H1 (cell line): ENCODE measurements at regions not wholly inside any gene's neighbourhood (a gene's known extent, or its start where the extent isn't known, plus 50 kb on each side); places are given as distances from the start of the nearest gene placed in this dataset.

Experiments used
- CTCF ChIA-PET: fragments of 300-600 bp; sonication (Branson Sonifier 250); formaldehyde crosslinking; loops from one replicate; lab custom pipeline; 2021; ENCODE audit not compliant: partially characterized antibody; lab: Charles Lee
- POLR2A ChIA-PET: fragments of 300-600 bp; sonication (Branson Sonifier 250); formaldehyde crosslinking; loops from one replicate; lab custom pipeline; 2021; ENCODE audit warnings: inconsistent platforms; ENCODE audit not compliant: partially characterized antibody; lab: Charles Lee
- DNase-seq, 2 experiments: peaks; one replicate each; pipeline versions ENCODE4 v3.0.0 to v3.0.0-alpha.2; 2010 to 2022; ENCODE audit warnings: low spot score in 2 of 2, low read depth in 1 of 2, mixed read lengths in 1 of 2
- FAIRE-seq: peaks from 2 replicates; lab custom pipeline; 2011; peaks lifted over from hg19 to GRCh38; lab: Jason Lieb, UNC
- H2AFZ ChIP-seq: 2 replicates; pipeline ENCODE4 v1.8.1; 2012; ENCODE audit warnings: low read length, inconsistent platforms
- H2AK5ac ChIP-seq: 2 replicates; pipeline ENCODE4 v1.6.1; 2013; ENCODE audit warnings: low read depth, low read length
- H2BK120ac ChIP-seq: replicated peaks from 2 replicates; pipeline ENCODE3; 2013; ENCODE audit warnings: low read depth, low read length, inconsistent platforms
- H2BK12ac ChIP-seq: 2 replicates; pipeline ENCODE4 v1.6.1; 2013; ENCODE audit warnings: low read depth, low read length
- H2BK15ac ChIP-seq: 2 replicates; pipeline ENCODE4 v1.6.1; 2013; ENCODE audit warnings: low read length
- H2BK20ac ChIP-seq: 2 replicates; pipeline ENCODE4 v1.6.1; 2013; ENCODE audit warnings: low read length
- H2BK5ac ChIP-seq: 2 replicates; pipeline ENCODE4 v1.6.1; 2013; ENCODE audit warnings: low read depth, low read length
- H3K14ac ChIP-seq: 2 replicates; pipeline ENCODE4 v1.6.1; 2013; ENCODE audit warnings: inconsistent platforms; ENCODE audit not compliant: insufficient read length
- H3K18ac ChIP-seq: 2 replicates; pipeline ENCODE4 v1.6.1; 2013; ENCODE audit warnings: low read length; ENCODE audit errors: extremely low read depth
- H3K23ac ChIP-seq: 2 replicates; pipeline ENCODE4 v1.6.1; 2013; ENCODE audit warnings: inconsistent platforms; ENCODE audit not compliant: insufficient read length
- H3K23me2 ChIP-seq: 2 replicates; pipeline ENCODE4 v1.6.1; 2013; ENCODE audit warnings: low read depth, low read length
- H3K27ac ChIP-seq: 2 replicates; pipeline ENCODE4 v1.6.1; 2011; ENCODE audit warnings: low read depth, low read length, inconsistent platforms
- H3K27me3 ChIP-seq, 4 experiments: replicated peaks in 1 of 4; 1 replicate in 1 of 4; 2 replicates in 3 of 4; pipeline versions ENCODE4 v1.6.1 to v1.8.1; 2011 to 2013; ENCODE audit warnings: low read length in 3 of 4, mild to moderate bottlenecking in 3 of 4, inconsistent platforms in 2 of 4, mixed read lengths in 2 of 4, moderate library complexity in 1 of 4; ENCODE audit not compliant: control insufficient read depth in 3 of 4, insufficient read depth in 3 of 4; ENCODE audit errors: extremely low read depth in 1 of 4
- H3K36me3 ChIP-seq, 4 experiments: 2 replicates each; pipeline versions ENCODE4 v1.6.1 to v1.8.1; 2011 to 2013; ENCODE audit warnings: mild to moderate bottlenecking in 4 of 4, low read length in 3 of 4, moderate library complexity in 2 of 4, control low read depth in 1 of 4, inconsistent platforms in 1 of 4; ENCODE audit not compliant: insufficient read depth in 4 of 4, control insufficient read depth in 2 of 4
- H3K4ac ChIP-seq: replicated peaks from 2 replicates; pipeline ENCODE3; 2013; ENCODE audit warnings: low read length, low read depth, mixed read lengths, inconsistent platforms; ENCODE audit not compliant: insufficient read length
- H3K4me1 ChIP-seq, 4 experiments: replicated peaks in 1 of 4; 1 replicate in 1 of 4; 2 replicates in 3 of 4; pipeline versions ENCODE4 v1.6.1 to v1.8.1; 2011 to 2013; ENCODE audit warnings: low read length in 3 of 4, inconsistent platforms in 2 of 4, mixed read lengths in 1 of 4; ENCODE audit not compliant: insufficient read depth in 4 of 4, control insufficient read depth in 3 of 4
- H3K4me2 ChIP-seq, 2 experiments: 2 replicates each; pipeline versions ENCODE4 v1.6.1 to v1.8.1; 2011 to 2013; ENCODE audit warnings: low read depth in 2 of 2, low read length in 2 of 2, control low read depth in 1 of 2, inconsistent platforms in 1 of 2, mild to moderate bottlenecking in 1 of 2; ENCODE audit not compliant: insufficient read depth in 1 of 2
- H3K4me3 ChIP-seq, 4 experiments: fragments of 200-600, 300-600 bp in 1 of 4; sonication (generic), shearing (Covaris generic), sonication (Bioruptor Twin) in 1 of 4; 2 replicates each; pipeline versions ENCODE4 v1.5.1 to v1.8.1; 2011 to 2016; ENCODE audit warnings: low read length in 4 of 4, low read depth in 3 of 4, control low read depth in 2 of 4, inconsistent platforms in 2 of 4, mild to moderate bottlenecking in 2 of 4, mixed read lengths in 1 of 4, moderate library complexity in 1 of 4; ENCODE audit not compliant: insufficient read depth in 2 of 4; ENCODE audit errors: extremely low read depth in 1 of 4
- H3K56ac ChIP-seq: replicated peaks from 2 replicates; pipeline ENCODE3; 2013; ENCODE audit warnings: low read depth, mild to moderate bottlenecking, mixed read lengths, low read length, inconsistent platforms; ENCODE audit not compliant: insufficient read length
- H3K79me1 ChIP-seq: 2 replicates; pipeline ENCODE4 v1.6.1; 2013; ENCODE audit warnings: low read depth, low read length, control low read depth
- H3K79me2 ChIP-seq, 2 experiments: 2 replicates each; pipeline versions ENCODE4 v1.6.1 to v1.8.1; 2012 to 2013; ENCODE audit warnings: low read length in 2 of 2, mild to moderate bottlenecking in 2 of 2, inconsistent platforms in 1 of 2; ENCODE audit not compliant: insufficient read depth in 2 of 2, control insufficient read depth in 1 of 2
- H3K9ac ChIP-seq, 4 experiments: replicated peaks in 1 of 4; 1 replicate in 1 of 4; 2 replicates in 3 of 4; pipeline versions ENCODE4 v1.6.1 to v1.8.1; 2011 to 2013; ENCODE audit warnings: low read depth in 3 of 4, low read length in 3 of 4, control low read depth in 2 of 4, mild to moderate bottlenecking in 2 of 4, moderate library complexity in 2 of 4, inconsistent platforms in 1 of 4; ENCODE audit errors: extremely low read depth in 1 of 4
- H3K9me3 ChIP-seq, 2 experiments: 2 replicates each; pipeline versions ENCODE4 v1.6.1 to v1.8.1; 2012 to 2013; ENCODE audit warnings: mild to moderate bottlenecking in 2 of 2, moderate library complexity in 2 of 2, control low read depth in 1 of 2, inconsistent platforms in 1 of 2, low read depth in 1 of 2, low read length in 1 of 2, mixed read lengths in 1 of 2; ENCODE audit not compliant: insufficient read depth in 2 of 2
- H4K20me1 ChIP-seq, 2 experiments: replicated peaks in 1 of 2; 2 replicates each; pipeline versions ENCODE3 to v1.8.1; 2011 to 2013; ENCODE audit warnings: inconsistent platforms in 2 of 2, low read length in 2 of 2, mild to moderate bottlenecking in 1 of 2; ENCODE audit not compliant: insufficient read depth in 2 of 2, control insufficient read depth in 1 of 2
- H4K5ac ChIP-seq: 2 replicates; pipeline ENCODE4 v1.6.1; 2013; ENCODE audit warnings: low read length, low read depth, mixed read lengths, inconsistent platforms; ENCODE audit not compliant: insufficient read length
- H4K8ac ChIP-seq: 2 replicates; pipeline ENCODE4 v1.8.0; 2013; ENCODE audit warnings: mild to moderate bottlenecking, moderate library complexity, low read length, inconsistent platforms; ENCODE audit not compliant: insufficient read depth; ENCODE audit errors: extremely low read depth
- H4K91ac ChIP-seq: replicated peaks from 2 replicates; pipeline ENCODE3; 2013; ENCODE audit warnings: low read length, mixed read lengths, inconsistent platforms; ENCODE audit not compliant: insufficient read length
- ATF2 ChIP-seq: IDR thresholded peaks from 2 replicates; pipeline ENCODE4 v1.6.1; 2012; ENCODE audit warnings: low read length, inconsistent platforms
- CBX5 ChIP-seq: fragments of 300-800, 300-1000 bp; sonication (generic); IDR thresholded peaks from 2 replicates; pipeline ENCODE4 v1.7.1; 2016; ENCODE audit warnings: antibody characterized with exemption, low read length, low read depth
- CTBP2 ChIP-seq: IDR thresholded peaks from 2 replicates; pipeline ENCODE4 v1.7.0; 2011; ENCODE audit warnings: borderline replicate concordance, mild to moderate bottlenecking, moderate library complexity, mixed read lengths, low read length; ENCODE audit not compliant: insufficient read depth, insufficient read length
- EP300 ChIP-seq, 2 experiments: IDR thresholded peaks; 1 replicate in 1 of 2; 2 replicates in 1 of 2; pipeline ENCODE4 v1.6.1; 2011 to 2012; ENCODE audit warnings: low read depth in 2 of 2, low read length in 2 of 2, mild to moderate bottlenecking in 2 of 2, borderline replicate concordance in 1 of 2, inconsistent platforms in 1 of 2, moderate library complexity in 1 of 2
- JUND ChIP-seq: IDR thresholded peaks from 2 replicates; pipeline ENCODE4 v1.6.1; 2011; ENCODE audit warnings: mild to moderate bottlenecking, improper control_type of control experiment, low read length
- KDM4A ChIP-seq: IDR thresholded peaks from one replicate; pipeline ENCODE4 v1.7.1; 2012; ENCODE audit warnings: low read depth, mild to moderate bottlenecking, moderate library complexity, low read length, inconsistent platforms; ENCODE audit not compliant: severe bottlenecking
- MAFK ChIP-seq: IDR thresholded peaks from 2 replicates; pipeline ENCODE4 v1.6.1; 2012; ENCODE audit warnings: low read depth, mild to moderate bottlenecking, improper control_type of control experiment, low read length
- NRF1 ChIP-seq: IDR thresholded peaks from 2 replicates; pipeline ENCODE4 v1.6.1; 2011; ENCODE audit warnings: mild to moderate bottlenecking, low read depth, low read length, improper control_type of control experiment
- POLR2A ChIP-seq, 2 experiments: IDR thresholded peaks; 1 replicate in 1 of 2; 2 replicates in 1 of 2; pipeline ENCODE4 v1.6.1; 2011; ENCODE audit warnings: low read depth in 2 of 2, low read length in 2 of 2, mild to moderate bottlenecking in 2 of 2; ENCODE audit errors: control extremely low read depth in 1 of 2
- RAD21 ChIP-seq, 2 experiments: IDR thresholded peaks in 1 of 2; conservative IDR thresholded peaks in 1 of 2; 2 replicates each; pipeline ENCODE4 v1.6.1; 2011; ENCODE audit warnings: low read depth in 2 of 2, low read length in 2 of 2, improper control_type of control experiment in 1 of 2, inconsistent platforms in 1 of 2, mild to moderate bottlenecking in 1 of 2, moderate library complexity in 1 of 2
- SAP30 ChIP-seq: fragments of 300-600 bp; sonication (generic); IDR thresholded peaks from 2 replicates; pipeline ENCODE4 v1.7.1; 2012; ENCODE audit warnings: low read length, moderate library complexity, mild to moderate bottlenecking, inconsistent platforms; ENCODE audit not compliant: insufficient read depth, insufficient replicate concordance
- SIN3A ChIP-seq, 2 experiments: IDR thresholded peaks in 1 of 2; conservative IDR thresholded peaks in 1 of 2; 2 replicates each; pipeline ENCODE4 v1.6.1; 2011 to 2012; ENCODE audit warnings: low read length in 2 of 2, improper control_type of control experiment in 1 of 2, low read depth in 1 of 2, mild to moderate bottlenecking in 1 of 2
- WGBS, 2 experiments: shearing (Covaris generic) in 1 of 2; methylation state at CpG; one replicate each; pipeline versions ENCODE4 v1.1.6 to v1.1.7; 2013 to 2015; ENCODE audit warnings: low lambda C conversion rate in 2 of 2, mixed read lengths in 2 of 2, inconsistent platforms in 1 of 2, low coverage in 1 of 2, missing lambda C conversion rate in 1 of 2; ENCODE audit not compliant: insufficient replicate concordance in 2 of 2, insufficient coverage in 1 of 2, insufficient read length in 1 of 2; ENCODE audit errors: extremely low coverage in 1 of 2, missing lambda C conversion rate in 1 of 2; 5-methylcytosine and 5-hydroxymethylcytosine counted together

- no peaks in the 10 kb centered on the region for H3K27me3 ChIP-seq
- DNase-seq (no peak), FAIRE-seq (no peak)
- H3K14ac ChIP-seq: no peak overlapping the region
- H3K36me3 ChIP-seq: no peaks in the 10 kb centered on the region
- no peak overlapping the region for H4K8ac ChIP-seq
- H3K4me3 ChIP-seq: no peak overlapping the region
- no peak overlapping the region for H3K18ac ChIP-seq
- H3K27ac ChIP-seq: no peak overlapping the region
- no peak overlapping the region for H2BK20ac ChIP-seq
- no peak overlapping the region for H3K4ac ChIP-seq
- H2BK12ac ChIP-seq: no peak overlapping the region
- no peaks in the 10 kb centered on the region for H3K79me1 ChIP-seq
- no peak overlapping the region for H3K23ac ChIP-seq
- H2AK5ac ChIP-seq: no peak overlapping the region
- 85% methylated on average over 1 of the region's 1 CpG; no CpG with 5 or more reads in 1 of the 2 experiments for WGBS, 2 experiments
- no peak overlapping the region for H4K5ac ChIP-seq
- no peaks in the 10 kb centered on the region for H3K4me1 ChIP-seq
- H3K4me2 ChIP-seq: no peak overlapping the region
- ChIA-PET POLR2A (interaction anchor here (0.6 kb wide), 1 partner anchor 12 kb away, joined by 3 read pairs; no protein-coding TSS in a partner anchor), CTCF (interaction anchor here (0.6 to 2.9 kb wide), 3 partner anchors 24 to 253 kb away, joined by 3 to 14 read pairs (median 4); no protein-coding TSS in a partner anchor)
- H2BK5ac ChIP-seq: no peak overlapping the region
- H2BK120ac ChIP-seq: no peak overlapping the region
- H3K79me2 ChIP-seq: no peaks in the 10 kb centered on the region
- no peak overlapping the region for H3K56ac ChIP-seq
- no peak overlapping the region for H2BK15ac ChIP-seq
- no peak overlapping the region for H4K91ac ChIP-seq
- H3K23me2 ChIP-seq: no peaks in the 10 kb centered on the region
- H2AFZ ChIP-seq: no peak overlapping the region
- H3K9me3 ChIP-seq: no peaks in the 10 kb centered on the region
- H4K20me1 ChIP-seq: no peaks in the 10 kb centered on the region
- H3K9ac ChIP-seq: no peak overlapping the region
- TF ChIP-seq SIN3A (conservative IDR thresholded peaks at IDR 0.05 in 1 of 2, IDR thresholded peaks at IDR 0.05 in 1 of 2; ENCODE audit: low read depth in 1 of 2, low read length in 2 of 2): no peak
- TF ChIP-seq CTBP2: no peak
- TF ChIP-seq MAFK: no peak
- TF ChIP-seq SAP30: no peak
- no peak for TF ChIP-seq ATF2
- TF ChIP-seq CBX5: no peak
- no peak for TF ChIP-seq RAD21 (IDR thresholded peaks at IDR 0.05 in 1 of 2, conservative IDR thresholded peaks at IDR 0.05 in 1 of 2; ENCODE audit: low read depth in 2 of 2, low read length in 2 of 2)
- no peak for TF ChIP-seq EP300 (IDR thresholded peaks at IDR 0.05; ENCODE audit: borderline replicate concordance in 1 of 2, low read depth in 2 of 2, low read length in 2 of 2)
- TF ChIP-seq JUND: no peak
- no peak for TF ChIP-seq NRF1
- no peak for TF ChIP-seq POLR2A (IDR thresholded peaks at IDR 0.05; ENCODE audit: control extremely low read depth in 1 of 2, low read depth in 2 of 2, low read length in 2 of 2)
- no peak for TF ChIP-seq KDM4A
Measured at GRCh38 chr2:17272170-17272569, 246.1 kb downstream of the RAD51AP2 start.
